SK-N-SH treated with all-trans-retinoic acid at 6 μM for 48 hours (cell line): ENCODE measurements at regions not wholly inside any gene's neighbourhood (a gene's known extent, or its start where the extent isn't known, plus 50 kb on each side); places are given as distances from the start of the nearest gene placed in this dataset.

Experiments used
- ATAC-seq: fragments of 200-7000 bp; cut with Tn5 transposase; 3 replicates; pipeline ENCODE4 v1.9.1; 2020; ENCODE audit warnings: mild to moderate bottlenecking, moderate library complexity
- BACH2 ChIP-seq: fragments of 250-450 bp; sonication (Bioruptor Pico); IDR thresholded peaks from 2 replicates; pipeline ENCODE4 v1.9.0; 2021; ENCODE audit warnings: mild to moderate bottlenecking, borderline replicate concordance
- CSDC2 ChIP-seq: fragments of 250-450 bp; sonication (Bioruptor Pico); IDR thresholded peaks from 2 replicates; pipeline ENCODE4 v1.5.0; 2020; ENCODE audit warnings: mild to moderate bottlenecking, moderate library complexity
- ISL1 ChIP-seq: fragments of 250-450 bp; sonication (Bioruptor Pico); IDR thresholded peaks from 2 replicates; pipeline ENCODE4 v2.1.2; 2022; ENCODE audit warnings: mild to moderate bottlenecking, moderate library complexity
- OSR1 ChIP-seq: fragments of 250-450 bp; sonication (Bioruptor Pico); IDR thresholded peaks from 2 replicates; pipeline ENCODE4 v1.8.0; 2022; ENCODE audit warnings: moderate library complexity, mild to moderate bottlenecking, inconsistent platforms
- SNAI2 ChIP-seq: fragments of 250-450 bp; sonication (Bioruptor Pico); IDR thresholded peaks from 2 replicates; pipeline ENCODE4 v1.5.0; 2020; ENCODE audit warnings: mild to moderate bottlenecking, moderate library complexity
- ZC3H10 ChIP-seq: fragments of 250-450 bp; sonication (Bioruptor Pico); IDR thresholded peaks from 2 replicates; pipeline ENCODE4 v1.5.1; 2021; ENCODE audit warnings: mild to moderate bottlenecking, moderate library complexity
- ZFP3 ChIP-seq: fragments of 250-450 bp; sonication (Bioruptor Pico); IDR thresholded peaks from 2 replicates; pipeline ENCODE4 v1.5.0; 2020; ENCODE audit warnings: mild to moderate bottlenecking, moderate library complexity
- ZNF565 ChIP-seq: fragments of 450-650 bp; formaldehyde crosslinking; conservative IDR thresholded peaks from 2 replicates; pipeline ENCODE4 v1.5.0; 2020; ENCODE audit warnings: low read depth, mild to moderate bottlenecking, moderate library complexity
- ZNF8 ChIP-seq: fragments of 450-650 bp; formaldehyde crosslinking; IDR thresholded peaks from 2 replicates; pipeline ENCODE4 v1.5.0; 2020; ENCODE audit warnings: mild to moderate bottlenecking, moderate library complexity
- TF ChIP-seq, protein P1 (sequence below): fragments of 250-450 bp; sonication (Bioruptor Pico); IDR thresholded peaks from 2 replicates; pipeline ENCODE4 v1.5.0; 2020; ENCODE audit warnings: mild to moderate bottlenecking, moderate library complexity
- TF ChIP-seq, protein P2 (sequence below): fragments of 250-450 bp; sonication (Bioruptor Pico); IDR thresholded peaks from 2 replicates; pipeline ENCODE4 v1.5.1; 2020; ENCODE audit warnings: low read depth, mild to moderate bottlenecking, moderate library complexity
- TF ChIP-seq, protein P3 (sequence below): fragments of 250-450 bp; sonication (Bioruptor Pico); IDR thresholded peaks from 2 replicates; pipeline ENCODE4 v1.8.0; 2020; ENCODE audit warnings: mild to moderate bottlenecking, moderate library complexity, borderline replicate concordance
- TF ChIP-seq, protein P4 (sequence below): fragments of 250-450 bp; sonication (Bioruptor Pico); IDR thresholded peaks from 2 replicates; pipeline ENCODE4 v1.5.1; 2021; ENCODE audit warnings: mild to moderate bottlenecking, moderate library complexity

GRCh38 chr1:234979296-234980279 is 149.0 kb downstream of the TOMM20 start:
- TF ChIP-seq, protein P1, sequence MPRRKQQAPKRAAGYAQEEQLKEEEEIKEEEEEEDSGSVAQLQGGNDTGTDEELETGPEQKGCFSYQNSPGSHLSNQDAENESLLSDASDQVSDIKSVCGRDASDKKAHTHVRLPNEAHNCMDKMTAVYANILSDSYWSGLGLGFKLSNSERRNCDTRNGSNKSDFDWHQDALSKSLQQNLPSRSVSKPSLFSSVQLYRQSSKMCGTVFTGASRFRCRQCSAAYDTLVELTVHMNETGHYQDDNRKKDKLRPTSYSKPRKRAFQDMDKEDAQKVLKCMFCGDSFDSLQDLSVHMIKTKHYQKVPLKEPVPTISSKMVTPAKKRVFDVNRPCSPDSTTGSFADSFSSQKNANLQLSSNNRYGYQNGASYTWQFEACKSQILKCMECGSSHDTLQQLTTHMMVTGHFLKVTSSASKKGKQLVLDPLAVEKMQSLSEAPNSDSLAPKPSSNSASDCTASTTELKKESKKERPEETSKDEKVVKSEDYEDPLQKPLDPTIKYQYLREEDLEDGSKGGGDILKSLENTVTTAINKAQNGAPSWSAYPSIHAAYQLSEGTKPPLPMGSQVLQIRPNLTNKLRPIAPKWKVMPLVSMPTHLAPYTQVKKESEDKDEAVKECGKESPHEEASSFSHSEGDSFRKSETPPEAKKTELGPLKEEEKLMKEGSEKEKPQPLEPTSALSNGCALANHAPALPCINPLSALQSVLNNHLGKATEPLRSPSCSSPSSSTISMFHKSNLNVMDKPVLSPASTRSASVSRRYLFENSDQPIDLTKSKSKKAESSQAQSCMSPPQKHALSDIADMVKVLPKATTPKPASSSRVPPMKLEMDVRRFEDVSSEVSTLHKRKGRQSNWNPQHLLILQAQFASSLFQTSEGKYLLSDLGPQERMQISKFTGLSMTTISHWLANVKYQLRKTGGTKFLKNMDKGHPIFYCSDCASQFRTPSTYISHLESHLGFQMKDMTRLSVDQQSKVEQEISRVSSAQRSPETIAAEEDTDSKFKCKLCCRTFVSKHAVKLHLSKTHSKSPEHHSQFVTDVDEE = no peak
- no peak for ATAC-seq

DNA sequence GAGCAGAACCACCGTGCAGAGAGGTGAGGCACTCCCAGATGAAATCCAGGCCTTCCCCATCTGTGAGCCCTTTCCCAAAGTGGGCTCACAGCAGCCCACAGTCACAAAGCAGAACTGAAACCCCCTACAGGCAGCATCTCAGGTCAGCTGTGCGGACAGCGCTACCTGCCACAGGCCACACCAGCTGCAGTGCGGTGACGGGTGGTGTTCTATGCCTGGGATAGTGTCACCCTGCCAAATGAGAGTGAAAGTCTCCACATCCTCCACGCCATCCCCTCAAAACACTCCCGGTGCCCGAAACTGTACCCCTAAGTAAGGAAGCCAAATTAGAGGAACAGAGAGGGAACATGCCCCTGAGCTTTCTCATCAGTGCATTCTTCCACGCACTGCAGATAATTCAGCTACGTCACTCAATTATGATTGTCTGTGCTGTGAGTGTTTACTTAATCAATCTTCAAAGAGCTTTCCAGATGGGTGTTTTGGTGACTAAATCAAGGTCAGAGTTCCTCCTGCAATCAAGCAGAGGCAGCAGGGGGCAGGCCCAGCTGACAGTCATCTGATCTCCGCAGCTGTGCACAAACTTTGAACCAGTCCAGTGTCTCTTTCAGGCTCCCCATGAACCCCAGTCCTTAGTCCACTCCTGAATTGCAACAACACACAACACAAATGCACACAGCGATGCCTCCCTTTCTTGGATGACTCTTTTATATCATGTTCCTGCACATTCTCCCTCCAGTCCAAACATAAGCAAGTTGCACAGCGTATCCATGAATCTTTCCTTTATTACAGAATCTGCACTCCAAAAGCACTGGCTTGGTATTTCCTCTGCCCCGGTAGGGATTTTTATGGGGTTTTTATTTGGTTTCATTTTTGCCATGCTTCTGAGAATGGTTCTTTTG is 150.0 kb downstream of the TOMM20 start:
- TF ChIP-seq, protein P2, sequence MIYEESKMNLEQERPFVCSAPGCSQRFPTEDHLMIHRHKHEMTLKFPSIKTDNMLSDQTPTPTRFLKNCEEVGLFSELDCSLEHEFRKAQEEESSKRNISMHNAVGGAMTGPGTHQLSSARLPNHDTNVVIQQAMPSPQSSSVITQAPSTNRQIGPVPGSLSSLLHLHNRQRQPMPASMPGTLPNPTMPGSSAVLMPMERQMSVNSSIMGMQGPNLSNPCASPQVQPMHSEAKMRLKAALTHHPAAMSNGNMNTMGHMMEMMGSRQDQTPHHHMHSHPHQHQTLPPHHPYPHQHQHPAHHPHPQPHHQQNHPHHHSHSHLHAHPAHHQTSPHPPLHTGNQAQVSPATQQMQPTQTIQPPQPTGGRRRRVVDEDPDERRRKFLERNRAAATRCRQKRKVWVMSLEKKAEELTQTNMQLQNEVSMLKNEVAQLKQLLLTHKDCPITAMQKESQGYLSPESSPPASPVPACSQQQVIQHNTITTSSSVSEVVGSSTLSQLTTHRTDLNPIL (CRISPR knock-in tag) = no peak
- no peak for TF ChIP-seq CSDC2 (CRISPR knock-in tag)
- TF ChIP-seq ZC3H10 (CRISPR knock-in tag) = no peak
- no peak for TF ChIP-seq ZFP3 (CRISPR knock-in tag)
- TF ChIP-seq, protein P1 = no peak
- TF ChIP-seq, protein P3, sequence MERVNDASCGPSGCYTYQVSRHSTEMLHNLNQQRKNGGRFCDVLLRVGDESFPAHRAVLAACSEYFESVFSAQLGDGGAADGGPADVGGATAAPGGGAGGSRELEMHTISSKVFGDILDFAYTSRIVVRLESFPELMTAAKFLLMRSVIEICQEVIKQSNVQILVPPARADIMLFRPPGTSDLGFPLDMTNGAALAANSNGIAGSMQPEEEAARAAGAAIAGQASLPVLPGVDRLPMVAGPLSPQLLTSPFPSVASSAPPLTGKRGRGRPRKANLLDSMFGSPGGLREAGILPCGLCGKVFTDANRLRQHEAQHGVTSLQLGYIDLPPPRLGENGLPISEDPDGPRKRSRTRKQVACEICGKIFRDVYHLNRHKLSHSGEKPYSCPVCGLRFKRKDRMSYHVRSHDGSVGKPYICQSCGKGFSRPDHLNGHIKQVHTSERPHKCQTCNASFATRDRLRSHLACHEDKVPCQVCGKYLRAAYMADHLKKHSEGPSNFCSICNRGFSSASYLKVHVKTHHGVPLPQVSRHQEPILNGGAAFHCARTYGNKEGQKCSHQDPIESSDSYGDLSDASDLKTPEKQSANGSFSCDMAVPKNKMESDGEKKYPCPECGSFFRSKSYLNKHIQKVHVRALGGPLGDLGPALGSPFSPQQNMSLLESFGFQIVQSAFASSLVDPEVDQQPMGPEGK = no peak
- no peak for TF ChIP-seq ZNF8 (CRISPR knock-in tag)
- TF ChIP-seq ISL1 (CRISPR knock-in tag) = no peak

GRCh38 chr1:234977875-234978396 is 150.7 kb downstream of the TOMM20 start:
- ATAC-seq = no peak
- TF ChIP-seq ZNF565 (CRISPR knock-in tag) (no peak), ZC3H10 (CRISPR knock-in tag) (no peak), SNAI2 (no peak), CSDC2 (CRISPR knock-in tag) (no peak), OSR1 (CRISPR knock-in tag) (no peak), BACH2 (CRISPR knock-in tag) (no peak)
- TF ChIP-seq, protein P4, sequence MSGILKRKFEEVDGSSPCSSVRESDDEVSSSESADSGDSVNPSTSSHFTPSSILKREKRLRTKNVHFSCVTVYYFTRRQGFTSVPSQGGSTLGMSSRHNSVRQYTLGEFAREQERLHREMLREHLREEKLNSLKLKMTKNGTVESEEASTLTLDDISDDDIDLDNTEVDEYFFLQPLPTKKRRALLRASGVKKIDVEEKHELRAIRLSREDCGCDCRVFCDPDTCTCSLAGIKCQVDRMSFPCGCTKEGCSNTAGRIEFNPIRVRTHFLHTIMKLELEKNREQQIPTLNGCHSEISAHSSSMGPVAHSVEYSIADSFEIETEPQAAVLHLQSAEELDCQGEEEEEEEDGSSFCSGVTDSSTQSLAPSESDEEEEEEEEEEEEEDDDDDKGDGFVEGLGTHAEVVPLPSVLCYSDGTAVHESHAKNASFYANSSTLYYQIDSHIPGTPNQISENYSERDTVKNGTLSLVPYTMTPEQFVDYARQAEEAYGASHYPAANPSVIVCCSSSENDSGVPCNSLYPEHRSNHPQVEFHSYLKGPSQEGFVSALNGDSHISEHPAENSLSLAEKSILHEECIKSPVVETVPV (CRISPR knock-in tag) = no peak
- TF ChIP-seq, protein P1 = no peak
- TF ChIP-seq, protein P2 (CRISPR knock-in tag) = no peak

More for the DNA sequence above, 150.0 kb downstream of the TOMM20 start:
- ATAC-seq = no peak
